Thyroid gland (tissue), 4 donors: ENCODE measurements at regions not wholly inside any gene's neighbourhood (a gene's known extent, or its start where the extent isn't known, plus 50 kb on each side); places are given as distances from the start of the nearest gene placed in this dataset.

Source experiments
- DNase-seq, 2 donors: peaks; one replicate each; pipeline ENCODE4 v3.0.0-alpha.2; 2019
- H3K27ac ChIP-seq, 3 donors: fragments of 200-600 bp; sonication (generic); 1 replicate in 2 of 3; 2 replicates in 1 of 3; pipeline ENCODE4 v1.5.1; 2016 to 2019; ENCODE audit warnings: mild to moderate bottlenecking in 1 of 3, moderate library complexity in 1 of 3
- H3K27me3 ChIP-seq: fragments of 200-600 bp; sonication (generic); one replicate; pipeline ENCODE4 v1.5.1; 2019
- H3K36me3 ChIP-seq, 2 donors: fragments of 200-600 bp; sonication (generic); one replicate each; pipeline ENCODE4 v1.5.1; 2016 to 2019
- H3K4me1 ChIP-seq, 2 donors: fragments of 200-600 bp; sonication (generic); one replicate each; pipeline ENCODE4 v1.5.1; 2017 to 2019
- H3K4me3 ChIP-seq, 3 donors: fragments of 200-600 bp; sonication (generic); replicated peaks in 1 of 3; 1 replicate in 2 of 3; 2 replicates in 1 of 3; pipeline ENCODE4 v1.5.1; 2016; ENCODE audit warnings: mild to moderate bottlenecking in 1 of 3
- H3K9me3 ChIP-seq: fragments of 200-600 bp; sonication (generic); one replicate; pipeline ENCODE4 v1.5.1; 2017
- POLR2A ChIP-seq, 2 donors: fragments of 450-650 bp; IDR thresholded peaks; one replicate each; pipeline ENCODE4 v1.6.1; 2017; ENCODE audit warnings: antibody characterized with exemption in 2 of 2, mild to moderate bottlenecking in 2 of 2, moderate library complexity in 1 of 2
- WGBS, 2 donors: methylation state at CpG; one replicate each; pipeline ENCODE4 v1.1.5; 2017; 5-methylcytosine and 5-hydroxymethylcytosine counted together
- intact Hi-C: fragments of 100-400 bp; cut with DNase I; formaldehyde crosslinking; loops from one replicate; pipeline ENCODE4 v1.15.1; 2023
- TF ChIP-seq, protein P1 (sequence below), 6 experiments: fragments of 200-600 bp in 3 of 6; fragments of 450-650 bp in 3 of 6; sonication (generic) in 3 of 6; IDR thresholded peaks; one replicate each; pipeline ENCODE4 v1.5.1; 2016 to 2019; ENCODE audit warnings: antibody characterized with exemption in 6 of 6, mild to moderate bottlenecking in 2 of 6, inconsistent platforms in 1 of 6, moderate library complexity in 1 of 6

GRCh38 chr2:6723865-6724604, 141.7 kb downstream of the CMPK2 start:
- no peak overlapping the region for H3K4me3 ChIP-seq
- H3K9me3 ChIP-seq = no peaks in the 10 kb centered on the region
- intact Hi-C loops = no loop called here
- no peak overlapping the region for H3K27ac ChIP-seq
- H3K27me3 ChIP-seq = no peaks in the 10 kb centered on the region
- H3K4me1 ChIP-seq = no peaks in the 10 kb centered on the region
- WGBS, 2 donors = 72 to 86% methylated on average over 8 of the region's 8 CpGs
- no peak for DNase-seq
- no peaks in the 10 kb centered on the region for H3K36me3 ChIP-seq
- TF ChIP-seq, protein P1, sequence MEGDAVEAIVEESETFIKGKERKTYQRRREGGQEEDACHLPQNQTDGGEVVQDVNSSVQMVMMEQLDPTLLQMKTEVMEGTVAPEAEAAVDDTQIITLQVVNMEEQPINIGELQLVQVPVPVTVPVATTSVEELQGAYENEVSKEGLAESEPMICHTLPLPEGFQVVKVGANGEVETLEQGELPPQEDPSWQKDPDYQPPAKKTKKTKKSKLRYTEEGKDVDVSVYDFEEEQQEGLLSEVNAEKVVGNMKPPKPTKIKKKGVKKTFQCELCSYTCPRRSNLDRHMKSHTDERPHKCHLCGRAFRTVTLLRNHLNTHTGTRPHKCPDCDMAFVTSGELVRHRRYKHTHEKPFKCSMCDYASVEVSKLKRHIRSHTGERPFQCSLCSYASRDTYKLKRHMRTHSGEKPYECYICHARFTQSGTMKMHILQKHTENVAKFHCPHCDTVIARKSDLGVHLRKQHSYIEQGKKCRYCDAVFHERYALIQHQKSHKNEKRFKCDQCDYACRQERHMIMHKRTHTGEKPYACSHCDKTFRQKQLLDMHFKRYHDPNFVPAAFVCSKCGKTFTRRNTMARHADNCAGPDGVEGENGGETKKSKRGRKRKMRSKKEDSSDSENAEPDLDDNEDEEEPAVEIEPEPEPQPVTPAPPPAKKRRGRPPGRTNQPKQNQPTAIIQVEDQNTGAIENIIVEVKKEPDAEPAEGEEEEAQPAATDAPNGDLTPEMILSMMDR (IDR thresholded peaks at IDR 0.05) = no peak
- no peak for TF ChIP-seq POLR2A (IDR thresholded peaks at IDR 0.05)

- TF ChIP-seq POLR2A (IDR thresholded peaks at IDR 0.05) = no peak
- TF ChIP-seq, protein P1 (IDR thresholded peaks at IDR 0.05) = no peak
- no peaks in the 10 kb centered on the region for H3K27me3 ChIP-seq
These were observed 141.0 kb downstream of the CMPK2 start for GRCh38 chr2:6724605-6725140.

GRCh38 chr2:6728156-6728555, 137.6 kb downstream of the CMPK2 start:
- no peaks in the 10 kb centered on the region for H3K4me1 ChIP-seq
- intact Hi-C loops = no loop called here
- no peak for DNase-seq
- 75 to 83% methylated on average over 5 of the region's 5 CpGs for WGBS, 2 donors
- no peak overlapping the region for H3K27ac ChIP-seq
- H3K9me3 ChIP-seq = no peaks in the 10 kb centered on the region
- no peak overlapping the region for H3K4me3 ChIP-seq
- no peak for TF ChIP-seq POLR2A (IDR thresholded peaks at IDR 0.05)
- TF ChIP-seq, protein P1 (IDR thresholded peaks at IDR 0.05) = no peak
- no peaks in the 10 kb centered on the region for H3K27me3 ChIP-seq
- H3K36me3 ChIP-seq = no peaks in the 10 kb centered on the region

More at GRCh38 chr2:6724605-6725140, 141.0 kb downstream of the CMPK2 start:
- DNase-seq = no peak
- intact Hi-C loops = no loop called here
- Histone ChIP-seq H3K4me1 (no peaks in the 10 kb centered on the region), H3K27ac (no peak overlapping the region), H3K4me3 (no peak overlapping the region), H3K9me3 (no peaks in the 10 kb centered on the region), H3K36me3 (no peaks in the 10 kb centered on the region)
- WGBS, 2 donors = 70 to 79% methylated on average over 4 of the region's 4 CpGs

- no peak overlapping the region for H3K4me3 ChIP-seq
- no peaks in the 10 kb centered on the region for H3K9me3 ChIP-seq
- no peaks in the 10 kb centered on the region for H3K27me3 ChIP-seq
- intact Hi-C loops = no loop called here
- 86 to 91% methylated on average over 2 of the region's 2 CpGs for WGBS, 2 donors
- TF ChIP-seq, protein P1 (IDR thresholded peaks at IDR 0.05) = no peak
- TF ChIP-seq POLR2A (IDR thresholded peaks at IDR 0.05) = no peak
- H3K4me1 ChIP-seq = no peaks in the 10 kb centered on the region
- no peak overlapping the region for H3K27ac ChIP-seq
- DNase-seq = no peak
- H3K36me3 ChIP-seq = no peaks in the 10 kb centered on the region
These were observed 135.7 kb downstream of the CMPK2 start for GRCh38 chr2:6730003-6730402.
